Liver (tissue), 3 donors: ENCODE measurements at regions not wholly inside any gene's neighbourhood (a gene's known extent, or its start where the extent isn't known, plus 50 kb on each side); places are given as distances from the start of the nearest gene placed in this dataset.

Source experiments
- CTCF ChIP-seq: fragments of 150-350 bp; IDR thresholded peaks from 2 replicates; pipeline ENCODE4 v1.5.1; 2017; ENCODE audit warnings: improper control_type of control experiment, low read depth, low read length; ENCODE audit not compliant: missing input control
- EGR1 ChIP-seq, 2 donors: IDR thresholded peaks; 2 replicates each; pipeline ENCODE4 v1.6.1; 2016 to 2018; ENCODE audit warnings: antibody characterized with exemption in 2 of 2, low read depth in 2 of 2
- GABPA ChIP-seq, 2 donors: IDR thresholded peaks in 1 of 2; conservative IDR thresholded peaks in 1 of 2; 2 replicates each; pipeline ENCODE4 v1.6.1; 2016; ENCODE audit warnings: antibody characterized with exemption in 2 of 2, mild to moderate bottlenecking in 1 of 2, moderate library complexity in 1 of 2
- HNF4G ChIP-seq: IDR thresholded peaks from 2 replicates; pipeline ENCODE4 v1.6.1; 2016; ENCODE audit warnings: antibody characterized with exemption
- JUND ChIP-seq, 2 donors: IDR thresholded peaks; 2 replicates each; pipeline ENCODE4 v1.6.1; 2016; ENCODE audit warnings: antibody characterized with exemption in 2 of 2
- MAX ChIP-seq: IDR thresholded peaks from 2 replicates; pipeline ENCODE4 v1.6.1; 2016; ENCODE audit warnings: antibody characterized with exemption
- RAD21 ChIP-seq, 2 donors: IDR thresholded peaks; 2 replicates each; pipeline ENCODE4 v1.6.1; 2016; ENCODE audit warnings: antibody characterized with exemption in 2 of 2, mild to moderate bottlenecking in 2 of 2
- RXRA ChIP-seq, 2 donors: IDR thresholded peaks; 2 replicates each; pipeline ENCODE4 v1.6.1; 2017 to 2018; ENCODE audit warnings: antibody characterized with exemption in 2 of 2, mild to moderate bottlenecking in 1 of 2
- SP1 ChIP-seq: IDR thresholded peaks from 2 replicates; pipeline ENCODE4 v1.6.1; 2018; ENCODE audit warnings: antibody characterized with exemption, mild to moderate bottlenecking
- YY1 ChIP-seq: IDR thresholded peaks from 2 replicates; pipeline ENCODE4 v1.6.1; 2016; ENCODE audit warnings: antibody characterized with exemption, mild to moderate bottlenecking
- ZBTB33 ChIP-seq: IDR thresholded peaks from 2 replicates; pipeline ENCODE4 v1.6.1; 2016; ENCODE audit warnings: antibody characterized with exemption
- TF ChIP-seq, protein P1 (sequence below): IDR thresholded peaks from 2 replicates; pipeline ENCODE4 v1.6.1; 2016; ENCODE audit warnings: antibody characterized with exemption, mild to moderate bottlenecking
- donor health status: healthy.
- donor health status: healthy.

GRCh38 chr9:11872471-11872870 is 820.7 kb upstream of the TYRP1 start:
- no peak for TF ChIP-seq JUND (IDR thresholded peaks at IDR 0.05)
- no peak for TF ChIP-seq CTCF
- TF ChIP-seq RXRA (IDR thresholded peaks at IDR 0.05) = no peak
- no peak for TF ChIP-seq ZBTB33
- TF ChIP-seq SP1 = no peak
- TF ChIP-seq MAX = no peak
- TF ChIP-seq, protein P1, sequence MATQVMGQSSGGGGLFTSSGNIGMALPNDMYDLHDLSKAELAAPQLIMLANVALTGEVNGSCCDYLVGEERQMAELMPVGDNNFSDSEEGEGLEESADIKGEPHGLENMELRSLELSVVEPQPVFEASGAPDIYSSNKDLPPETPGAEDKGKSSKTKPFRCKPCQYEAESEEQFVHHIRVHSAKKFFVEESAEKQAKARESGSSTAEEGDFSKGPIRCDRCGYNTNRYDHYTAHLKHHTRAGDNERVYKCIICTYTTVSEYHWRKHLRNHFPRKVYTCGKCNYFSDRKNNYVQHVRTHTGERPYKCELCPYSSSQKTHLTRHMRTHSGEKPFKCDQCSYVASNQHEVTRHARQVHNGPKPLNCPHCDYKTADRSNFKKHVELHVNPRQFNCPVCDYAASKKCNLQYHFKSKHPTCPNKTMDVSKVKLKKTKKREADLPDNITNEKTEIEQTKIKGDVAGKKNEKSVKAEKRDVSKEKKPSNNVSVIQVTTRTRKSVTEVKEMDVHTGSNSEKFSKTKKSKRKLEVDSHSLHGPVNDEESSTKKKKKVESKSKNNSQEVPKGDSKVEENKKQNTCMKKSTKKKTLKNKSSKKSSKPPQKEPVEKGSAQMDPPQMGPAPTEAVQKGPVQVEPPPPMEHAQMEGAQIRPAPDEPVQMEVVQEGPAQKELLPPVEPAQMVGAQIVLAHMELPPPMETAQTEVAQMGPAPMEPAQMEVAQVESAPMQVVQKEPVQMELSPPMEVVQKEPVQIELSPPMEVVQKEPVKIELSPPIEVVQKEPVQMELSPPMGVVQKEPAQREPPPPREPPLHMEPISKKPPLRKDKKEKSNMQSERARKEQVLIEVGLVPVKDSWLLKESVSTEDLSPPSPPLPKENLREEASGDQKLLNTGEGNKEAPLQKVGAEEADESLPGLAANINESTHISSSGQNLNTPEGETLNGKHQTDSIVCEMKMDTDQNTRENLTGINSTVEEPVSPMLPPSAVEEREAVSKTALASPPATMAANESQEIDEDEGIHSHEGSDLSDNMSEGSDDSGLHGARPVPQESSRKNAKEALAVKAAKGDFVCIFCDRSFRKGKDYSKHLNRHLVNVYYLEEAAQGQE = no peak
- TF ChIP-seq YY1 = no peak
- no peak for TF ChIP-seq GABPA (IDR thresholded peaks at IDR 0.05 in 1 of 2, conservative IDR thresholded peaks at IDR 0.05 in 1 of 2)
- no peak for TF ChIP-seq HNF4G
- no peak for TF ChIP-seq RAD21 (IDR thresholded peaks at IDR 0.05)
- no peak for TF ChIP-seq EGR1 (IDR thresholded peaks at IDR 0.05; ENCODE audit: low read depth in 2 of 2)
